ENCODE measurements at regions not wholly inside any gene's neighbourhood (a gene's known extent, or its start where the extent isn't known, plus 50 kb on each side); places are given as distances from the start of the nearest gene placed in this dataset.

- TF ChIP-seq CTCF (IDR thresholded peaks at IDR 0.05; ENCODE audit: borderline replicate concordance, insufficient read depth, low read depth, low read length), result no peak
- H3K4me3 ChIP-seq (ENCODE audit: low read depth, low read length), result no peak overlapping the region
These were observed 381.0 kb downstream of the ENC1 start for GRCh38 chr5:74259572-74259971.

GRCh38 chr5:74258314-74258665 lies 382.2 kb downstream of the ENC1 start:
- no peak for TF ChIP-seq CTCF (IDR thresholded peaks at IDR 0.05; ENCODE audit: borderline replicate concordance, insufficient read depth, low read depth, low read length)
- no peak overlapping the region for H3K4me3 ChIP-seq (ENCODE audit: low read depth, low read length)

DNA sequence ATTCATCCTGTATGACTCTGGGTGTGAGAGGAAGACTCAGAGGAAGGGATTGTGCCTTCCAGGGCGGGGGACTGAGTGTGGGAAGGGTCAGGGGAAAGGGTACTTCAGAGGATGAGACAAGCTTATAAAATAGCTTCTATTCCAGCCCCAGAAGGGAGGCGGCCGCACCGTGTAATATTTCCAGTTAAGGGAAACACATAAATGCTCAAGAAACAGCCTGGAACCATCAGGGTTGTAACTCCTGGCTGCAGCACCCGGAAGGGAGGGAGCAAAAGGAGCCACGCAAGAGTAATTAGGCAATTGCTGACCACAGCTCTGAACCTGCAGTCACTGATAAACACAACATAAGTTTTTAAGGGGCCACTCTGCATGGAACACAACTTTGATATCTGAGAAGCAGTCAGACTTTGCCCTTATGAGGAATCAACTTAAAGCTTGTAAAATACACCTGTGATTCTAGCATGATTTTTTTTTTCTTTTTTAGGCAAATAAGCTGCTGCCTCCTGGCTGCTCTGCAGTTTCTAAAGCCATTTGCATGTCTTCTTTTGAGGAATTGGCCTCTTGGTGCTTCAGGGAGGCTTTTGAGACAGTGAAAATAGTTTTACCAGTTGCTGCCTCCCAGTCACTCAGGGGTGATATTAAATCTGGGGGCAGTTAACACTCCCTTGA lies 382.7 kb downstream of the ENC1 start:
- H3K4me3 ChIP-seq (ENCODE audit: low read depth, low read length), result no peak overlapping the region
- no peak for TF ChIP-seq CTCF (IDR thresholded peaks at IDR 0.05; ENCODE audit: borderline replicate concordance, insufficient read depth, low read depth, low read length)

- no peak overlapping the region for H3K4me3 ChIP-seq (ENCODE audit: low read depth, low read length)
- TF ChIP-seq CTCF (IDR thresholded peaks at IDR 0.05; ENCODE audit: borderline replicate concordance, insufficient read depth, low read depth, low read length), result no peak
These were observed 383.4 kb downstream of the ENC1 start for GRCh38 chr5:74257060-74257527.

- H3K4me3 ChIP-seq (ENCODE audit: low read depth, low read length), result no peak overlapping the region
- TF ChIP-seq CTCF (IDR thresholded peaks at IDR 0.05; ENCODE audit: borderline replicate concordance, insufficient read depth, low read depth, low read length), result no peak
These were observed 384.7 kb downstream of the ENC1 start for GRCh38 chr5:74255692-74256392.

DNA sequence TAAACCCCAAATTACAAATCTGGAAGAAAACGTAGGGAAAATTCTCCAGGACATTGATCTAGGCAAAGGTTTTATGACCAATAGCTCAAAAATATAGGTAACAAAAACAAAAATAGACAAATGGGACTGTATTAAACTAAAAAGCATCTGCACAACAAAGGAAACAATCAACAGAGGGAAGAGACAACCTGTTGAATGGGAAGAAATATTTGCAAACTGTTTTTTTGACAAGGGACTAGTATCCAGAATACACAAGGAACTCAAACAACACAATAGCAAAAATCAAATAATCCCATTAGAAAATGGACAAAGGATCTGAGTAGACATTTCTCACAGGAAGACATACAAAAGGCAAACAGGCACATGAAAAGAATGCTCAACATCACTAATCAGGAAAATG lies 386.3 kb downstream of the ENC1 start:
- TF ChIP-seq CTCF (IDR thresholded peaks at IDR 0.05; ENCODE audit: borderline replicate concordance, insufficient read depth, low read depth, low read length), result no peak
- H3K4me3 ChIP-seq (ENCODE audit: low read depth, low read length), result no peak overlapping the region

DNA sequence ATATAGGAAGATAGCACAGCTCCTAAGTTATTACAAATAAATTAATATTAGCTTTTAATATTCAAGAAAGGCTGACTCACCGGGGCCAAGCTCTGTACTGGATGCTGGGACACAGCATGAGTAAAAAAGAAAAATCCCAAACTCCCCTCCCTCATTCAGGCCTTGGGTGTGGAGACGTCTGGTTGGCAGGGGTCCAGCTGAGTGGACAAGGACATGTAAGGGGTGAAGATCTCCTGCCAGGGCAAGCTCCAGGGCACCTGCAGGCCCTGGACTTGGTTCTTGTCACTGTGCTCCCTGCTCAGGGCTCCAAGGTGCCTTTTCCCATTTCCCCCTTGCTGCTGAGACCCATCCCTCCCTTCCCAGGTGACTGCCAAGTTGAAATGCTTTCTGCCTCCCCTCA lies 388.5 kb downstream of the ENC1 start:
- no peak overlapping the region for H3K4me3 ChIP-seq (ENCODE audit: low read depth, low read length)

More for the DNA sequence above, 388.5 kb downstream of the ENC1 start:
- no peak for TF ChIP-seq CTCF (IDR thresholded peaks at IDR 0.05; ENCODE audit: borderline replicate concordance, insufficient read depth, low read depth, low read length)
